ENCODE measurements at regions not wholly inside any gene's neighbourhood (a gene's known extent, or its start where the extent isn't known, plus 50 kb on each side); places are given as distances from the start of the nearest gene placed in this dataset.

DNA sequence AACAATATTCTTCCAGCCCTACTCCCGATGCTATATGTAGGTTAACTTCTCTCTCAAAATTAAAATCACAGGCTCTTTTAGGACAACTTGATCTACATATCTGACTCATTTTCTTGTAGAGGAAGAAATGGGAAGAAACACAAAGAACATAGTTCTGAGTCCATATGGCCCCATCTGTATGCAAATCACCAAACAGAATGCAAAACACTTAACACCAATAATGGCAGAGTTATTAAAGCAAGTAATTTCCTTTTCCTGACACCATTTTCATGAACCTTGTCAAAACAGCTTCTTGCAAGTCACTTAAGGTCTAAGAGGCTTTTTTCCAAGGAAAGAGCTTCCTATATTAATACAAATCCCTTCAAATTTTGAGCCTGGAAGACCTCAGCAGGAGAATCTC is 300.4 kb upstream of the CLEC14A start:
- no peak for TF ChIP-seq POU6F1 (CRISPR knock-in tag; IDR thresholded peaks at IDR 0.05; ENCODE audit: borderline replicate concordance, low read depth)
- no peak for TF ChIP-seq ISL1 (CRISPR knock-in tag; IDR thresholded peaks at IDR 0.05)
- no peak for TF ChIP-seq TOX (CRISPR knock-in tag; IDR thresholded peaks at IDR 0.05; ENCODE audit: borderline replicate concordance)
- TF ChIP-seq, protein P1, sequence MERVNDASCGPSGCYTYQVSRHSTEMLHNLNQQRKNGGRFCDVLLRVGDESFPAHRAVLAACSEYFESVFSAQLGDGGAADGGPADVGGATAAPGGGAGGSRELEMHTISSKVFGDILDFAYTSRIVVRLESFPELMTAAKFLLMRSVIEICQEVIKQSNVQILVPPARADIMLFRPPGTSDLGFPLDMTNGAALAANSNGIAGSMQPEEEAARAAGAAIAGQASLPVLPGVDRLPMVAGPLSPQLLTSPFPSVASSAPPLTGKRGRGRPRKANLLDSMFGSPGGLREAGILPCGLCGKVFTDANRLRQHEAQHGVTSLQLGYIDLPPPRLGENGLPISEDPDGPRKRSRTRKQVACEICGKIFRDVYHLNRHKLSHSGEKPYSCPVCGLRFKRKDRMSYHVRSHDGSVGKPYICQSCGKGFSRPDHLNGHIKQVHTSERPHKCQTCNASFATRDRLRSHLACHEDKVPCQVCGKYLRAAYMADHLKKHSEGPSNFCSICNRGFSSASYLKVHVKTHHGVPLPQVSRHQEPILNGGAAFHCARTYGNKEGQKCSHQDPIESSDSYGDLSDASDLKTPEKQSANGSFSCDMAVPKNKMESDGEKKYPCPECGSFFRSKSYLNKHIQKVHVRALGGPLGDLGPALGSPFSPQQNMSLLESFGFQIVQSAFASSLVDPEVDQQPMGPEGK (CRISPR knock-in tag; IDR thresholded peaks at IDR 0.05; ENCODE audit: borderline replicate concordance), result no peak
- TF ChIP-seq ZNF565 (CRISPR knock-in tag; conservative IDR thresholded peaks at IDR 0.05; ENCODE audit: low read depth), result no peak

All from SK-N-SH treated with all-trans-retinoic acid at 6 μM for 48 hours (cell line).